Astrocyte (in vitro differentiated cells and primary cell): ENCODE measurements at regions not wholly inside any gene's neighbourhood (a gene's known extent, or its start where the extent isn't known, plus 50 kb on each side); places are given as distances from the start of the nearest gene placed in this dataset.

Experiments used
- DNase-seq: peaks from one replicate; pipeline ENCODE4 v3.0.0-alpha.2; 2010; ENCODE audit warnings: low read depth
- FAIRE-seq: peaks from 2 replicates; lab custom pipeline; 2011; peaks lifted over from hg19 to GRCh38; lab: Jason Lieb, UNC
- H2AFZ ChIP-seq: 2 replicates; pipeline ENCODE4 v1.6.0; 2012; ENCODE audit warnings: low read depth, low read length, inconsistent platforms
- H3K27ac ChIP-seq: 2 replicates; pipeline ENCODE4 v1.5.1; 2011; ENCODE audit warnings: low read depth, low read length, inconsistent platforms
- H3K27me3 ChIP-seq: 2 replicates; pipeline ENCODE4 v1.6.0; 2011; ENCODE audit warnings: low read length, inconsistent platforms; ENCODE audit not compliant: insufficient read depth
- H3K36me3 ChIP-seq: 2 replicates; pipeline ENCODE4 v1.5.1; 2011; ENCODE audit warnings: low read length, inconsistent platforms; ENCODE audit not compliant: insufficient read depth
- H3K4me1 ChIP-seq: 2 replicates; pipeline ENCODE4 v1.5.1; 2011; ENCODE audit warnings: low read length, inconsistent platforms; ENCODE audit not compliant: insufficient read depth
- H3K4me2 ChIP-seq: 2 replicates; pipeline ENCODE4 v1.6.0; 2012; ENCODE audit warnings: low read length, inconsistent platforms
- H3K4me3 ChIP-seq: 2 replicates; pipeline ENCODE4 v1.5.1; 2011; ENCODE audit warnings: low read depth, mild to moderate bottlenecking, low read length, inconsistent platforms; ENCODE audit not compliant: insufficient read depth
- H3K79me2 ChIP-seq: 2 replicates; pipeline ENCODE4 v1.6.0; 2012; ENCODE audit warnings: mild to moderate bottlenecking, low read length, inconsistent platforms; ENCODE audit not compliant: insufficient read depth
- H3K9ac ChIP-seq: 2 replicates; pipeline ENCODE4 v1.6.0; 2012; ENCODE audit warnings: mild to moderate bottlenecking, low read length, inconsistent platforms
- H3K9me3 ChIP-seq: 2 replicates; pipeline ENCODE4 v1.5.1; 2012; ENCODE audit warnings: low read depth, mild to moderate bottlenecking, low read length, inconsistent platforms; ENCODE audit not compliant: insufficient read depth
- H4K20me1 ChIP-seq: 2 replicates; pipeline ENCODE4 v1.6.0; 2012; ENCODE audit warnings: low read length, inconsistent platforms; ENCODE audit not compliant: insufficient read depth
- H3K27ac Mint-ChIP-seq: one replicate; pipeline ENCODE4 v1.8.0; 2021; ENCODE audit warnings: mild to moderate bottlenecking, mixed read lengths; ENCODE audit not compliant: unreplicated experiment
- H3K27me3 Mint-ChIP-seq: one replicate; pipeline ENCODE4 v1.8.0; 2021; ENCODE audit warnings: low read depth, mixed read lengths; ENCODE audit not compliant: unreplicated experiment
- H3K36me3 Mint-ChIP-seq: one replicate; pipeline ENCODE4 v1.8.0; 2021; ENCODE audit warnings: low read depth, mixed read lengths; ENCODE audit not compliant: unreplicated experiment
- H3K4me1 Mint-ChIP-seq: one replicate; pipeline ENCODE4 v1.8.0; 2021; ENCODE audit warnings: low read depth, mixed read lengths; ENCODE audit not compliant: unreplicated experiment
- H3K4me3 Mint-ChIP-seq: one replicate; pipeline ENCODE4 v1.8.0; 2021; ENCODE audit warnings: mild to moderate bottlenecking, moderate library complexity, mixed read lengths; ENCODE audit not compliant: unreplicated experiment
- H3K9me3 Mint-ChIP-seq: one replicate; pipeline ENCODE4 v1.8.0; 2021; ENCODE audit warnings: mild to moderate bottlenecking, mixed read lengths; ENCODE audit not compliant: unreplicated experiment
- EZH2 ChIP-seq: IDR thresholded peaks from 2 replicates; pipeline ENCODE4 v1.6.1; 2012; ENCODE audit warnings: mild to moderate bottlenecking, low read length, inconsistent platforms; ENCODE audit not compliant: insufficient read depth
- TF ChIP-seq, protein P1 (sequence below): IDR thresholded peaks from 2 replicates; pipeline ENCODE4 v1.5.1; 2011; ENCODE audit warnings: low read depth, mild to moderate bottlenecking, inconsistent platforms, low read length, moderate library complexity; ENCODE audit not compliant: insufficient read depth

DNA sequence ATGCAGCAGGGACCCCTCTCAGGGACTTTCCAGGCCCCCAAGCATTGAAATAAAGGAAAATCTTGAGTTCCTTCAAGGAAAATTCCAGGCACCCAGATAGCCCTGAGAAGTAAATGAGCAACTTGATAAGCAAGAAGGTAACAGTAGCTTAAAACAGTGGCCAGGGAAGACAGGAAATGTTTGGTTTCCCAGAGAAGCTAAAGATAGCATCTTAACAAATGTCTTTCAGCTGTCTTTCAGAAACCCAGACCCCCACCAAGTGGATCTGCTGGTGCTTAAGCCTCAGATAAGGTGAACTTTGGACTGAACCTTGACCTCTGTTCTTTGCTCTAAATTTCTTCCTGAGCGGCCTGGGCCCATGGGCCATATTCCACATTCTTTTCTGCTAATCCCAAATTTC is 117.8 kb upstream of the CST7 start:
- no peak overlapping the region for H3K4me2 ChIP-seq
- H3K36me3 ChIP-seq, result no peaks in the 10 kb centered on the region
- Mint-ChIP-seq H3K27ac (no peak overlapping the region), H3K27me3 (peaks cover 47% of the 10 kb centered on the region), H3K36me3 (no peaks in the 10 kb centered on the region), H3K4me1 (no peaks in the 10 kb centered on the region), H3K4me3 (no peak overlapping the region), H3K9me3 (peaks cover 7% of the 10 kb centered on the region)
- H3K27ac ChIP-seq, result no peak overlapping the region
- H4K20me1 ChIP-seq, result no peaks in the 10 kb centered on the region
- H3K9me3 ChIP-seq, result no peaks in the 10 kb centered on the region
- FAIRE-seq (no peak), DNase-seq (no peak)
- TF ChIP-seq, protein P1, sequence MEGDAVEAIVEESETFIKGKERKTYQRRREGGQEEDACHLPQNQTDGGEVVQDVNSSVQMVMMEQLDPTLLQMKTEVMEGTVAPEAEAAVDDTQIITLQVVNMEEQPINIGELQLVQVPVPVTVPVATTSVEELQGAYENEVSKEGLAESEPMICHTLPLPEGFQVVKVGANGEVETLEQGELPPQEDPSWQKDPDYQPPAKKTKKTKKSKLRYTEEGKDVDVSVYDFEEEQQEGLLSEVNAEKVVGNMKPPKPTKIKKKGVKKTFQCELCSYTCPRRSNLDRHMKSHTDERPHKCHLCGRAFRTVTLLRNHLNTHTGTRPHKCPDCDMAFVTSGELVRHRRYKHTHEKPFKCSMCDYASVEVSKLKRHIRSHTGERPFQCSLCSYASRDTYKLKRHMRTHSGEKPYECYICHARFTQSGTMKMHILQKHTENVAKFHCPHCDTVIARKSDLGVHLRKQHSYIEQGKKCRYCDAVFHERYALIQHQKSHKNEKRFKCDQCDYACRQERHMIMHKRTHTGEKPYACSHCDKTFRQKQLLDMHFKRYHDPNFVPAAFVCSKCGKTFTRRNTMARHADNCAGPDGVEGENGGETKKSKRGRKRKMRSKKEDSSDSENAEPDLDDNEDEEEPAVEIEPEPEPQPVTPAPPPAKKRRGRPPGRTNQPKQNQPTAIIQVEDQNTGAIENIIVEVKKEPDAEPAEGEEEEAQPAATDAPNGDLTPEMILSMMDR, result no peak
- TF ChIP-seq EZH2, result no peak
- H3K4me1 ChIP-seq, result no peaks in the 10 kb centered on the region
- H3K27me3 ChIP-seq, result no peaks in the 10 kb centered on the region
- no peaks in the 10 kb centered on the region for H3K79me2 ChIP-seq
- H3K9ac ChIP-seq, result no peak overlapping the region
- H3K4me3 ChIP-seq, result no peak overlapping the region
- H2AFZ ChIP-seq, result no peak overlapping the region

DNA sequence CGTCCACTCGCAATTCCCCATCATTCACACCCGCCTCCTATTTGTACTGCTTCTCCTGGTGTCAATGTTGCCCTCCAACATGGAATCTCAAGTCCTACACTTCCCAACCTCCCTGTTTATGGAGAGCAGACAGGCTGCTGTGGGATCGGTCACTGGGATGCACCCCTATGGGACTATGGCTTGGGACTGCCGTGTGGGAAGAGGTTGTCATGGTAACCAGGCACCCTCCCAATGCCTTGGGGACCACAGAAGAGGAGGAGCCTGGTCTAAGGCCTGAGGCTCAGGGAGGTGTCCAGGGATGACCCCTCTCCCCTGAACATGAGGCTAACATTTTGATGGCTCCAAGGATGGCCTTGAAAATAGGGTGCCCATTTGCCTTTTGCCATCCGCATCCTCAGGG is 116.6 kb upstream of the CST7 start:
- H3K36me3 Mint-ChIP-seq, result no peaks in the 10 kb centered on the region
- no peak overlapping the region for H3K4me2 ChIP-seq
- H3K27ac Mint-ChIP-seq, result no peak overlapping the region
- H3K9ac ChIP-seq, result no peak overlapping the region
- H2AFZ ChIP-seq, result no peak overlapping the region
- no peak overlapping the region for H3K27ac ChIP-seq
- H3K4me1 ChIP-seq, result peaks cover 1% of the 10 kb centered on the region
- no peaks in the 10 kb centered on the region for H3K36me3 ChIP-seq
- H3K4me3 Mint-ChIP-seq, result no peak overlapping the region
- H4K20me1 ChIP-seq, result no peaks in the 10 kb centered on the region
- H3K79me2 ChIP-seq, result no peaks in the 10 kb centered on the region
- FAIRE-seq (no peak), DNase-seq (no peak)
- peaks cover 47% of the 10 kb centered on the region for H3K27me3 Mint-ChIP-seq
- H3K4me1 Mint-ChIP-seq, result peaks cover 4% of the 10 kb centered on the region
- TF ChIP-seq, protein P1, result no peak
- H3K9me3 Mint-ChIP-seq, result peaks cover 7% of the 10 kb centered on the region
- no peaks in the 10 kb centered on the region for H3K27me3 ChIP-seq
- no peaks in the 10 kb centered on the region for H3K9me3 ChIP-seq
- H3K4me3 ChIP-seq, result no peak overlapping the region

DNA sequence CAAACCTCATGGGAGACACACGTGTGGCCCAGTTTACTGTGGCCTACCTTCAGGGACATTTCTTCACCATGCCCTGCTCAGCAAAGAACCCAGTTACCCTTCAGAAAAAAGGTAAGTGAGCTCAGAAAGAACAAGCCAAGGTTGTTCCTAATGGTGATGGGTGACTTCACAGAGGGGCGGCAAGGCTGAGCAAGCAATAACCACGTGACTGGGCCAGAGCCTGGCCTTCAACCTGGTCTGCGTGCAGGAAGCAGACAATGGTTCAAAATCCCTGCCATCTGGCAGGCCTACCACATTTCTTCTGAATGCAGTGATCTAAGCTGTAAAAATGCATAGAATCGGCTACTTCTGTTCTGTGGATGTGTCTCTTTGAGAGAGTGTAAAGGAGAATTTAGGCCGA is 115.5 kb upstream of the CST7 start:
- H3K27me3 ChIP-seq, result no peaks in the 10 kb centered on the region
- DNase-seq (no peak), FAIRE-seq (no peak)
- Mint-ChIP-seq H3K4me1 (peaks cover 14% of the 10 kb centered on the region), H3K27ac (no peak overlapping the region), H3K36me3 (no peaks in the 10 kb centered on the region), H3K9me3 (peaks cover 7% of the 10 kb centered on the region), H3K4me3 (no peak overlapping the region), H3K27me3 (peaks cover 40% of the 10 kb centered on the region)
- H3K27ac ChIP-seq, result no peak overlapping the region
- no peaks in the 10 kb centered on the region for H4K20me1 ChIP-seq
- H3K4me1 ChIP-seq, result peaks cover 11% of the 10 kb centered on the region
- no peaks in the 10 kb centered on the region for H3K79me2 ChIP-seq
- H2AFZ ChIP-seq, result no peak overlapping the region
- TF ChIP-seq EZH2, result no peak
- TF ChIP-seq, protein P1, result no peak
- no peaks in the 10 kb centered on the region for H3K9me3 ChIP-seq
- no peak overlapping the region for H3K4me2 ChIP-seq
- no peaks in the 10 kb centered on the region for H3K36me3 ChIP-seq
- no peak overlapping the region for H3K9ac ChIP-seq
- no peak overlapping the region for H3K4me3 ChIP-seq
